ENCODE measurements at regions not wholly inside any gene's neighbourhood (a gene's known extent, or its start where the extent isn't known, plus 50 kb on each side); places are given as distances from the start of the nearest gene placed in this dataset.
A peak's percentile ranks its signal among the peaks of the same experiment; 100 is the strongest.

DNA sequence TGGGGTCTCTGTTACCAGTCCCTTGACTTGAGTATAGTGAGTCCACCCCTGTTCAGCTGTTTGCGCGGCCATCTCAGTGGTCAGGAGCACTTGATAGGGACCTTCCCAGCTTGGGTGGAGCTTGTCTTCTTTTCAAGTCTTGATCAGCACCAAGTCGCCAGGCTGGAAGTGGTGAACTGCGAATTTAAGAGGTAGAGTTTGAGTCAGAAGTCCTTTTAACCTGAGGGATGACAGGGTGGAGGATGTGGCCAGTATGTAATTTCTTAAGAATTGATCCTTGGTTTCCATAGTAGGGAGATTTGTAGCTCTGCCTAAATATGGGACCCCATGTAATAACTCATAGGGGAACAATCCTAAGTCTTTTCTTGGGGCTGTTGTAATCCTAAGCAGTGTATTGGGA, 86.3 kb upstream of the XCR1 start:
- DNase-seq (ENCODE audit: low read depth), result peak; percentile 79

DNA sequence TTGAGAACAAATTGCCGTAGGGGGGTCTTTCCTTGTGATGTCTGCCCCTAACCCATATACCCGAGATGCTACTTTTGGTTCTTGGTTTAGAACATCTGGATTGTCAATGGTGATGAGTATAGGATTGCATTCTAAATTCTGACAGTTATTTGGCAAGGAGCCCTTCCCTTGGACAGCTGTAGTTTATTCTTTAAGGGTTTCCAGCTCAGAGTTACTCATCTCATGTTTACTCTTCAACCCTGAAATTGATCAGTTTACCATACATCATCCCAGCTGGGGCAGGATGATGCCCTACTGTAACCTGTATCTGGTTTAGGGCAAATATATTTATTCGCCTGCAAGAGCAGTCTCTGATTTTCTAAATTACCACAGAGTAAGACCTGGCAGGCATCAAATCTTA, 85.7 kb upstream of the XCR1 start:
- peak; percentile 69 for DNase-seq (ENCODE audit: low read depth)

DNA sequence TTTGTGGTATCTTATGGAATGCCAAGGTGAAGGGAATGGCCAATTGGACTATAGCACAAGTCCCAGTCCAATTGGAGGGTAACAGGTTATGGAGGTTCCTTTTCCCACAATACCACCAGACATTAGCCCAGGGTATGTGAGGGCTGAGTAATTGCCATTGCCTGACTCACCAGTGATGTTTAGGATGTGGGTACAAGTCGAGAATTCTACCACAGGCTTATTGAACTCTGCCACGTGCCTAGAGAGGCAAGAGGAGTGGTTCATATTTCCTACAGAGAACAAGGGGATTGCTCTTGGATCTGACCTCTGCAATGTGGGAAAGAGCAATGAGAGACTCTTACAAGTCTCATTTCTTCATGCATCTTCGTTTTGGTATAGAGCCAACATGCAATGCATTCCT, 85.0 kb upstream of the XCR1 start:
- DNase-seq (ENCODE audit: low read depth), result peak; percentile 94

DNA sequence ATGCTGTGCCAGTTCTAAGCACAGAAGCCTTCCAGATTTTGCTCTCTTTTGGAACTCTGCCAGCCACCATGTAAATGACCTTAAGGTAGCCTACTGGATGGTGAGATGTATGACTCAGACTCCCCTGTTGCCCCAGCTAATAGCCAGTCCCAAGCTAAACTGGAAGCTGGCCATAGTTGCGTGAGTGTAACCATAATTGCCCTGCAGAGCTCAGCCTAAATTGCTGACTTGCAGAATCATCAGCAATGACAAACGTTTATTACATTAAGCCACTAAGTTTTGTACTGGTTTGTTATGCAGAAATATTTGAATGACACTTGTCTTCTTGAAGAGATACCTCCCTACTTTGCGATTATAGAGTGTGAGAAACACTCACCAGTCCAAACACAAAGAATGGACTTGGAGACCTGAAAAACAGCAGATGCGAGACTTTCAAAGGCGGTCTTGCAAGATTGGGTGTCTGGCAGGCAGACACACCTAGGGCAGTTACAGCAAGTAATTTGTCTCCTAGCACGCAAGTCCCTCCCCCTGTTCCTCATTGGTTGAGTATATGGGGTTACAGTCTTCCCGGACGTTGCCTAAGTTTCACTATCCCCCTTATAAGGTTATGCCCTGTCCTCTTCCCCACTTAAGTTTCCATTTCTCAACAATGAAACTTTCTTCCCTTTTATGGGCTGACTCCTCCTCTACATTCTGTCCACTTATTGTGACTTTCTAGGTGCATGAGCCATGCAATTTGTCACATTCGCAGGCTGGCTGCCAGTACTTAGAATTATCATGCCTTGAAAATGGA, 83.6 kb upstream of the XCR1 start:
- DNase-seq (ENCODE audit: low read depth), result peak; percentile 99

DNA sequence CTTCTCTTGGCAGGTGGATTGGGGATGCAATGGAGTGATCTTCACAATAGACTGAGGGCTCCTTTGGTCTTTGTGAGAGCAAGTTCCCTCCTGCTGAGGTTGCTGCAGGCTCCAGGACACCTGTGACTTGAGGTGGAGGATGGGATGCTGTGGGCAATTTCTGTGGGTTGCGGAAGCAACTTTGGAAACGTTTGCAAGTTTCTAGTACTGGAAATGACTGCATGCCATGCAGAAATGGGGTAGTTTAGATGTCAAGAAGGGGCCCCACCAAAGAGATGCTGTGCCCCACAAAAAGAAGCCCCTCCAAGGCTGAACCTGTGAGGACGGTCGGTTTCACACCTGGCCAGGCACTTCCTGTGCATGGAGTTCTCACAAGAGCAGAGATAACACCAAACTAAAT, 80.4 kb upstream of the XCR1 start:
- DNase-seq (ENCODE audit: low read depth), result no peak

DNA sequence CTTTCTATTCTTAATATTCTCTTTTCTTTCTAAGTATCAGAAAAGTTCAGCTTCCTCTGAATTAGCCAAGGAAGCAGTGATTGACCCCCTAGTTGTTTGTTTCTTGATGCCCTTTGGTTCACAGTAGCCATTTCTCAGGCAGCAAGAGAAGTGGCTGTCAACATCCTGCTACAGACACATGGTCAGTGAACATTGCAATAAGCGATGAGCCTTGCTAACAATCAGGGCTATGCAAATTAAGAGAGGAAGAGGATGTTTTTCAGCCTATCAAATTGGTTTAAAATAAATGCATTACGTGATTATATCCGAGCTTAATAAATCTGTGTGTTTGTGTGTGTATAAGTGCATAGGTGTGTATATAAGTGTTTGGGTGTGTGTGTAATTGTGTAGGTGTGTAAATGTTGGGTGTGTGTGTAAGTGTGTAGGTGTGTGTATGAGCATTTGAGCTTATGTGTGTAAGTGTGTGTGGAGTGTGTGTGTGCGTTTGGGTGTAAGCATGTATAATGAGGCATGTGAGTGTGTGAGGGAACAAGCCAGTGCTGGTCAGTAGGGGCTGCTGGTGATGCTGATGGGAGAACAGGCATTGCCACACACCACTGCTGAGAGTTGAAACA, 78.1 kb upstream of the XCR1 start:
- DNase-seq (ENCODE audit: low read depth), result no peak

DNA sequence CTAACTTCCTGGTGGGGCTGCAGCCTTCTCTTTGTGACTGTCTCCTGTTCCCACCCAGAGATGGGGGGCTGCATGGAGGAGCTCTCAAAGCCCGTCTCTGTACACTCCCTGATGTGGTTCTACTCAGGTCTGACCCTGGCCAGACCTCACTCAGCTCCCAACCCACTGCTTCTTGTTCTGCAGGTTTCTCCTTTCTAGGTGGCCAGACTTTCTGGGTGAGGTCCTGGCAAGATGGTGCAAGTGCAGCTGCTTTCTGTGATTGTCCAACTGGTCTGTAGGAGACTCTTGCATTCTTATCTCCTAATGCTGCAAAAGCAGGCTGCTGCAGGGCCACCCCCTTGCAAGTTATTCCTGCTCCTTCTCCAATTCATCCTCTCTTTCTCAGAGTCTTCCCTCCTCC, 77.4 kb upstream of the XCR1 start:
- no peak for DNase-seq (ENCODE audit: low read depth)

DNA sequence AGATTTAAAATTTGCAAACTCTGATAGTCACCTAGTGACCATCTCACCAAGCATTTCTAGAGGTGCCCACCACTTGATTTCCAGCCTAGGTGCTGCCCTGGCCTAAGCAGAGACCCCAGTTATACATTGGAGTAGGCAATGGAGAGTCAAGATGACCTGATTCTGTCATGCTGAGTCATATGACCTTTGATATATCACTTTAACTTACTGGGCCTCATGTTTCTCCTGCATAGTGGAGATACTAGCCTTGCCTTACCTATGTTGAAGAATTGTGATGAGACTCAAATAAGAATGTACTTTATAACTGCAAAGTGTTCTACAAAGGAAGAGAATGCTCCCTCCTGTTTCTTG, 75.5 kb upstream of the XCR1 start:
- no peak for DNase-seq (ENCODE audit: low read depth)

DNA sequence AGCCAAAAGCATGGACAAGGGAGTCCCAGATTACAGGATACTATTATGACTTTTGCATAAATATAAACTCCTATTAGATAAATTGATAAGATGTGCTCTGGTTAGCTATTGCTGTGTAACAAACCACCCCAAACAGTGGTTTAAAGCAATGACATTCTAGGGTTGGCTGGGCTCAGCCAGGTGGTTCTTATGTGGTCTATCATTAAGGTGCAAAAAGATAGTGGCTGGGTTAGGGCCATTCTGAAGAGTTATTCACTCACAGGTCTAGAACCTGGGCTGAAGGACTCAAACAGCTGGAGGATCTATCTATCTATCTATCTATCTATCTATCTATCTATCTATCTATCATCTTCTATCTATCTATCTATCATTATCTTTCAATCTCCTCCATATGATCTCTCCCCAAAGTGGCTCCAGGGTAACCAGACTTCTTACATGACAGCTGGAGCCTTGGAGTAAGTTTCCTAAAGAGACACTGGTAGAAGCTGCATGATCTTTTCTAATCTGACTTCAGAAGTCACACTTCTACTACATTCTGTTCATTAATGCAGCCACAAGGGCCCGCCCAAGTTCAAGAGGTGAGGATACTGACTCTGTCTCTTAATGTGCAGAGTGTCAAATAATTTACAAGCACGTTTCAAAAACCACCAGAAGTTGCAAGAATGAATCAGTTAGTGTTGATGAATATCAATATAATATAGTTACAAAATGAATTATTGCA, 74.9 kb upstream of the XCR1 start:
- DNase-seq (ENCODE audit: low read depth), result no peak

DNA sequence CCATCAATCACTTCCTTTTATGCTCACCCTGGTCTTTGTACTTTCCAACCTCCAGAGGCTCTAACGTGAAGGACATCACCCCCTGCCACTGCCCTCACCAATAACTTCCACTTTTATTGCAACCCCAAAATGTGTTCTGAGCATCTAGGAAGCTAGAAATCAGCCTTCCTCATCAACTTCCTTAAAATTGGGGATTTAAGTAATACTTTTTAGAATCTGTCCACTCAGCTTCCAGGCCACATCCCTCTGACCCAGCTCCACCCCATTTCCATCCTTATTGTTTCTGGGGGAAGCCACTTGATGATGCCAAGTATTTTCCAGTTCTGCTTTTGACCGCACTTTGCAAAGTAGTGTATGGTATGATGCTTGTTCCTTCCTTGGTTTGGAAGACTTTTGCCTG, 73.5 kb upstream of the XCR1 start:
- no peak for DNase-seq (ENCODE audit: low read depth)

DNA sequence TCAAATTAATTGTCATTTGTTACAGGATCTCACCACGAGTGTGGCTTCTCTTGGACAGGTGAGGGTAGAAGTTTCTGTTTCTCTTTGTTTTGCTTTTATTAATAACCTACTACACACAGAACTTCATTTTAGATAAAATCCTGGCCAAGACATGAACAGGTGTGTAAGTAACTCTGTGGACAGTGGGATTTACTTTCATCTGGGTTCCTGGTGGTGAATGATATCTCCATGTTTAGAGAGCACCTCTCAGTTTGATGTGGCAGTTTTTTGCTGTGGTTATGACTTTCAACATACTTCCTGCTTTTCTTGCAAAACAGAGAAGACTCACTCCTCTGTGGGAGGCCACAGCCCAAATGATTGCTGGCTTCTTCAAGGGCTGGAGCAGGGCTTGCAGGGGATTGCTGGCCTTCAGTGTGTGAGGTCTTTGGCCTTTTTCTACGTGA, 71.1 kb upstream of the XCR1 start:
- DNase-seq (ENCODE audit: low read depth), result peak; percentile 75

DNA sequence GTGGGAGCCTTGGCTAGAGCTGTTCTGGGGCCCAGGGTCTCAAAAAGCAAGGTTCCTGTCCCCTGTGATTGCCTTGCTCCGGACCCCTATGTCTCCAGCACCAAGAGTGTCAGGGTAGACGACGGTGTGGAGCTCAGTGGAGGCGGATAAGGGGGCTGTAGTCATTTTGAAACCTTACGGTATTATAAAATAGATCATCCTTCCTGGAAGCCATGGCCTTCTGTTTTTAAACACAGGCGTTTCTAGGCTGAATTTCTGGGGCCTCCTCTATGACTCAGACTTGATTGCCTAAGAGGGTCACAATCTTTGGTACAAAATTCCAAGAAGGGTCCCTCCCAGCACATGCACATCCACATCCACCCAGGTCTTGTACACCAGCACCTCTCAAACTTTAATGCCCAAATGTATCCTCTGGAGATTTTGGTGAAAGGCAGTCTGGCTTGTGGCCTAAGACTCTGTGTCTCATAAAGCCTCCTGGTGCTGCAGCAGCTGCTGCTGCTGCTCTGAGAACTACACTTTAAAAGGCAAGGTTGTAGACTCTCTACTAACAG, 70.5 kb upstream of the XCR1 start:
- peak; percentile 61 for DNase-seq (ENCODE audit: low read depth)

DNA sequence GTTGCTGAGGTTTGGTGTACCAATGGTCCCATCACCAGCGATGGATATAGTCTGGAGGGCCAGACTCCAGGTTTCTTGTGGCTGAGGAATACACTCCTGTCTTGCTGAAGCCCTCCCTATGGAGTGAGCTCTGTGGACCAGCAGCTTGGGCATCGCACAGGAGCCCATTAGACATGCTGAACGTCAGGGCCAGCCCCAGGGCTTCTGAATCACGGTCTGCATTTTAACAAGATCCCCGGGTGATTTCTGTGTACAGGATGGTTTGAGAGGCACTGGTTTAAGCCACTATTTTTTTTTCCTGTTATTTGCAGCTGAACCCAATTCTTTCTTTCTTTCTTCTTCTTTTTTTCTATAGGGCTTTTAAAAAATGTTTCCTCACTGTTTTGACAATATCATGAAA, 69.5 kb upstream of the XCR1 start:
- DNase-seq (ENCODE audit: low read depth), result peak; percentile 60

DNA sequence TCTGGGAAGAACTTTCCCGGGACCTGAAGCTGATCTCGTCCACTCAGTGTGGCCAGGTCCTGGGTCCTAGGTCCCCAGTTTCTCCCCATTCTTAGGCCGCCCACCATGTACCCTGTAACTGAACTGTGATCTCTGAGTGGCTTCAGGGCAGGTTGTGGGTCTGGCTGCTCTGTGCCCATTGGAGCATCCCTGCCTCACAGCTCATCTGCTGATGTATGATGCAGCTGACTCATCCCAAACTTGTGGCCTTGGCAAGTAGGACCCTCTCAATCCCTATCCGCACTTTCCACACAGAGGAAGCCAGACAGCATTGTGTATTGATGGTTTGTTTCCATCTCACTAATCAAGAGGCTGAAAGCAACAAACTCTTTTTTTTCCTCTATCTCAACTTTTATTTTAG, 69.1 kb upstream of the XCR1 start:
- no peak for DNase-seq (ENCODE audit: low read depth)

DNA sequence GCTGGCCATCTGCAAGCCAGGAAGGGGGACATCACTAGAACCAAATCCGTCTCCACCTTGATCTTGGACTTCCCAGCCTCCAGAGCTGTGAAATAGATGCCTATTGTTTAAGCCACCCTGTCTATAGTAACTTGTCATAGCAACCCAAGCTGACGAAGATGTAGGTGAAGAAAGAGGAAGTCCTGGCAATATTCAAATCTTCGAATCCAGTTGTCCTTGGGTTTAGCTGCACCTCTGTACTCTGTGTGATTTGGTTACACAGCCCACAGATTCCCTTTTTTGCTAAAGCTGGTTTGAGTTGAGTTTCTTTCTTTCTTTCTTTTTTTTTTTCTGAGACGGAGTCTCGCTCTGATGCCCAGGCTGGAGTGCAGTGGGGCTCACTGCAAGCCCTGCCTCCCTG, 68.0 kb upstream of the XCR1 start:
- no peak for DNase-seq (ENCODE audit: low read depth)

DNA sequence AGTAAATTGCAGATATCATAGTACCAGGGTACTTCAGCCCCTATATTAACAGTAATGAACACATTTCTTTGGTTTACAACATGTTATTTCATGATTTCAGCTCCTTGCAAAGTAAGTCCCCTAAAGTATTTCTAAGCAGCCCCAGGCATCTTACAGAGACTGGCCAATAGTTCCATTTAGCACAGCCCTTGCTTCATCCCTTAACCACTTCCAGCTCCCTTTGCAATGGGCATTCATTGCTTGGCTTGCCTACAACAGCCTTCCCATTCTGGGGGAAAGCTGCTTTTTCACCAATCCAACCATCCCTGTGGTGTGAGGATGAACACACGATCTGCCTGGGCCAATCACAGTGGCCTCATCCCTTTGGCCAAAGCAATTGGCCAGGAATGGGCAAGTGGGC, 67.2 kb upstream of the XCR1 start:
- DNase-seq (ENCODE audit: low read depth), result no peak

DNA sequence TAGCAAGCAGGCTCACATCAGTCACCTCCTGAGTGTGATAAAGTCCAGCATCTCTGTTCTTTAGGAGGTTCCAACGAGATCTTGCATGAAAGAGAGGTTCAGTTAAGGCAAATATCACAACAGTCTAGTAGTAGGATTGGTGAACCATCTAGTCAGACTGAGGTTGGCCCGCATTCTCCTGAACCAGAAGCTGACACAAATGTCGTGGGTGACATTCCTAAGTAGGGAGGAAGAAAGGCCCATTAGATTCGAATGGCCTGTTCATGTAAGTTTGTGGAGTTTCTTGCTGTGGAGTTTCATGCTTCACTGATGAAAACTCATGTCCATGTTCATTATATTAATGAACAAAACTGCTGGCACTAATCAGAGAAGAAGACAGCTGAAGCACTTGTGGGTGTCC, 66.7 kb upstream of the XCR1 start:
- DNase-seq (ENCODE audit: low read depth), result no peak

DNA sequence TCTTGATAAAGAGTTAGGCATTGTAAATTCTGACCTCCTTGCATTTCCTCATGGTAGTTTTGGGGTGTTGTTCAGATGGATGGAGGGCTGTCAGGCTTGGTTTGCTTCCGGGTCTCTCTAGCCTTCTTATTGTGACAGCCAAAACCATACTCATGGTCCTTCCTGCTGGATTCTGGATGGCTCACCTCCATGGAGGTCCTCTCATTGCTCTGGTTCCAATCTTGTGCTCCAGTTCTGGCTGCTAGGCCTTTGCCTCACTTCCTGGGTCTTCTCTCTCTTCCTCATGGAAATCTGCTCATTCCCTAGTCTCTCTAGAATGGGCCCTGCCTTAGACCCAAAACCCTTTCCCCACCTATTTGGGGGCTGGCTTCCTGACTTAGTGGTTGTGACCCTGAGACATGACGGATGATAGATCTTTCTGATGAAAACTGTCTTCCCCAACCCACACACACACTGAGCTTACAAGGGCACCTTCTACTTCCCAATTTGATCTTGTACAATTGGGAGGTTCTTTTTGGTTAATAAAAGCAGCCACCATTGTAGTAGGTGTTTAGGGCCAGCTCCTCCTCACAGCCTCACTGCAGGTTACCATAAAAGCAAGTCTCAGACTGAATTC, 66.2 kb upstream of the XCR1 start:
- DNase-seq (ENCODE audit: low read depth), result no peak

DNA sequence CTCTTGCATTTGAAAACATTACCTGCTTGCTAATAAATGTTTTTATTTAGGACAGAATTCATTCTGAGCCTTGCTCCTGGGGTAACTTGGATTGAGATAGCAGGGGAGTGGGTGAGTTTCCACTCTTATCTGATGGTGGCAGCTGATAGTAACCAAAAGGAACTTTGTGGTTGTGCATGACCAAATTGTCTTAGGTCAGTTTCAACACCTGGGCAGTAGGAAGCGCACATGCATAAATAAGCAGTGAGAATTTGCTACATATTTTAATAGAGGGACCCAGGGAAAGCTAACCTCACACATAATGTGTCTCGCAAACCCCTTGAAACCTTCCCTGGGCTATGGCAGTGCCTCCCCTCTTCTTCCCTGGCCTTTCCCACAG, 65.4 kb upstream of the XCR1 start:
- no peak for DNase-seq (ENCODE audit: low read depth)

DNA sequence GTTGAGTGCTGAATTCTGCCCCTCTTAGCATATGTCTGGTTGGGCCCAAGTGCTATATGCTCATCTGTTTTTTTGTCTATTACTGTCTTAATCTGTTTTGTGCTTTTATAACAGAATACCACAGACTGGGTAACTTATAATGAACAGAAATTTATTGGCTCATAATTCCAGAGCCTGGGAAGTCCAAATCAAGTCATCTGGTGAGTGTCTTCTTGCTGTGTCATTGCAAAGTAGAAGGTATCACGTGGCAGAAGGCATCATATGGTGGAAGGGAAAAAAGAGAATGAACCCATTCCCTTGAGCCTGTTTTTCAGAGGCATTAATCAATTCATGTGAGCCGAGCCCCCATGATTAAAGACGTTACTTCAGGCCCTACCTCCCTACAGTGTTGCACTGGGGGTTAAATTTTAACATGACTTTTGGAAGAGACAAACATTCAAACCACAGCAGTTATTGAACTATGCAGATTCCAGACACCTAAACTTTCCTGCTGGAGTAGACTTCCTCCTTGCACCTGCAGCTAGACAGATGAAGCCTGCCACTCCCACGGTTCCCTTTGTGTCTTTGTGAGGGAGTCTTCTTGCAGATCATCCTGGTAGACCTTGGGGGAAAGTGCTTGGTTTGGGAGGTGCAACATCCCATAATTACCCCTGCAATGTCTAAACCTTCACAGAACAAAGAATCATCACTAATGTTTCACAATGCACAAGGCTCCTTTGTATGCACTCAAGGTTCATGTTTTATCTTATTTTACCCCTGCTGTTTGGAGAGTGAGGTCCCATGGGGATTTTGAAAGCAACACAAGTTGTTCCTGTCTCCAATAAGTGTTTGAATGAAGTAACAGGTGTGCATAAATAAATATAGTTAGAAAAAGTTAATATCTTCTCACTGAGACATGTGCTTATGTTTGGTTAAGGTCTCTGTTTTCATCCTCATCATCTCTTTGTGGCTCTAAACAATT, 64.7 kb upstream of the XCR1 start:
- DNase-seq (ENCODE audit: low read depth), result no peak

DNA sequence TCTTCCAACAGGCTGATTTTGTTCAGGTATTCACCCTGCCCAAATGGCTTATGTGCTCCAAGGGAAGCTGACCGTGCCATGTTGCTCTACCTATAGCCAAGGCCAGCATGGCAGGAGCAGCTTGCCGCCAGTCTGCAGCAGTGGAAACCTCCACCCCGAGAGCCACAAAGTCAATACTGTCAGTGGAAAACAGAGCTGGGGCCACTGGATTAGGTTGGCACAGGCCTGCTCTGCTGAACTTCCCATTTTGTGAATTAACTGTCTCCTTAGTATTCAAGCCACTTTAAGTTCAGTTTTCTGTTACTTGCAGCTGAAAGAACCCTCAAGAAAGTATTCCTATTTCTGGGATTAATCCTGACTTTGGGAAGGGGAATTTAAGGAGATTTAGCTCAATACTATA, 63.8 kb upstream of the XCR1 start:
- no peak for DNase-seq (ENCODE audit: low read depth)

Data from M059J (cell line).